Adipose tissue (tissue), 3 donors: ENCODE measurements at regions not wholly inside any gene's neighbourhood (a gene's known extent, or its start where the extent isn't known, plus 50 kb on each side); places are given as distances from the start of the nearest gene placed in this dataset.
A peak's percentile ranks its signal among the peaks of the same experiment; 100 is the strongest.

Experiments
- H3K27ac ChIP-seq: one replicate; pipeline ENCODE4 v1.5.1; 2013; ENCODE audit warnings: low read depth, low read length
- WGBS, 3 donors: extraction: QIAGEN DNeasy Blood & Tissue Kit; methylation state at CpG; one replicate each; pipeline ENCODE4 v1.1.7; 2013; 5-methylcytosine and 5-hydroxymethylcytosine counted together
- donor health status: healthy with polysubstance abuse.
- donor health status: Bipolar disorder and iron deficiency.
- donor health status: healthy.

- WGBS, 3 donors: 27 to 61% (median 52%) methylated on average over 4 of the region's 4 CpGs
- H3K27ac ChIP-seq: no peak overlapping the region
These were observed 386.5 kb downstream of the SHQ1 start for GRCh38 chr3:72461787-72462186.

- 87 to 92% (median 92%) methylated on average over 8 of the region's 8 CpGs for WGBS, 3 donors
- no peak overlapping the region for H3K27ac ChIP-seq
These were observed 387.8 kb downstream of the SHQ1 start for GRCh38 chr3:72460205-72461174.

GRCh38 chr3:72459588-72459987 lies 388.7 kb downstream of the SHQ1 start:
- no peak overlapping the region for H3K27ac ChIP-seq

GRCh38 chr3:72458375-72458774 lies 389.9 kb downstream of the SHQ1 start:
- H3K27ac ChIP-seq: no peak overlapping the region
- WGBS, 3 donors: 71 to 82% (median 79%) methylated on average over 4 of the region's 4 CpGs

- 80 to 89% (median 86%) methylated on average over 3 of the region's 3 CpGs for WGBS, 3 donors
- H3K27ac ChIP-seq: no peak overlapping the region
These were observed 393.8 kb downstream of the SHQ1 start for GRCh38 chr3:72454441-72454840.

- WGBS, 3 donors: 86 to 87% (median 87%) methylated on average over 2 of the region's 2 CpGs
- no peak overlapping the region for H3K27ac ChIP-seq
These were observed 394.5 kb downstream of the SHQ1 start for GRCh38 chr3:72453706-72454105.

GRCh38 chr3:72452745-72453144 lies 395.5 kb downstream of the SHQ1 start:
- H3K27ac ChIP-seq: no peak overlapping the region
- WGBS, 3 donors: 56 to 90% (median 79%) methylated on average over 5 of the region's 5 CpGs

- H3K27ac ChIP-seq: no peak overlapping the region
- WGBS, 3 donors: 64 to 78% (median 76%) methylated on average over 3 of the region's 3 CpGs
These were observed 396.4 kb downstream of the SHQ1 start for GRCh38 chr3:72451841-72452240.

- WGBS, 3 donors: 86 to 90% (median 89%) methylated on average over 3 of the region's 3 CpGs
- H3K27ac ChIP-seq: no peak overlapping the region
These were observed 398.7 kb downstream of the SHQ1 start for GRCh38 chr3:72449551-72449950.

GRCh38 chr3:72448858-72449257 lies 399.4 kb downstream of the SHQ1 start:
- WGBS, 3 donors: 77 to 95% (median 85%) methylated on average over 3 of the region's 3 CpGs
- no peak overlapping the region for H3K27ac ChIP-seq

- no peak overlapping the region for H3K27ac ChIP-seq
- WGBS, 3 donors: 78 to 91% (median 88%) methylated on average over 8 of the region's 8 CpGs
These were observed 399.8 kb downstream of the SHQ1 start for GRCh38 chr3:72448375-72448823.

- WGBS, 3 donors: 9 to 12% (median 9%) methylated on average over 66 to 94 of the region's 97 CpGs
- H3K27ac ChIP-seq: peak overlapping the region; percentile 3
These were observed 400.9 kb downstream of the SHQ1 start for GRCh38 chr3:72447059-72447946.

GRCh38 chr3:72446218-72447058 lies 401.8 kb downstream of the SHQ1 start, which contains the start of gene RYBP:
TSS of gene RYBP (minus strand) at chr3:72446621.
- H3K27ac ChIP-seq: peak within 1 kb of the TSS; percentile 3
- 1% methylated on average over 25 to 48 of the region's 49 CpGs for WGBS, 3 donors

- no peak overlapping the region for H3K27ac ChIP-seq
- 7 to 16% (median 11%) methylated on average over 4 of the region's 4 CpGs for WGBS, 3 donors
These were observed 402.4 kb downstream of the SHQ1 start for GRCh38 chr3:72445827-72446217.

GRCh38 chr3:72444656-72445223 lies 403.5 kb downstream of the SHQ1 start:
- WGBS, 3 donors: 74 to 85% (median 81%) methylated on average over 7 of the region's 7 CpGs
- no peak overlapping the region for H3K27ac ChIP-seq

- 71 to 92% (median 80%) methylated on average over 4 of the region's 4 CpGs for whole genome bisulfite sequencing, 3 donors
- no peak overlapping the region for H3K27ac ChIP-seq
These were observed 405.5 kb downstream of the SHQ1 start for GRCh38 chr3:72442759-72443158.

- no peak overlapping the region for H3K27ac ChIP-seq
- 86 to 91% (median 88%) methylated on average over 5 of the region's 5 CpGs for WGBS, 3 donors
These were observed 406.8 kb downstream of the SHQ1 start for GRCh38 chr3:72441284-72441994.
